ENCODE measurements at regions not wholly inside any gene's neighbourhood (a gene's known extent, or its start where the extent isn't known, plus 50 kb on each side); places are given as distances from the start of the nearest gene placed in this dataset.

GRCh38 chr16:25575363-25575762 is 116.4 kb upstream of the HS3ST4 start:
- Histone ChIP-seq H4K91ac (ENCODE audit: insufficient read depth, low read depth, low read length) (no peak overlapping the region), H3K9me3 (ENCODE audit: control insufficient read depth, insufficient read depth, low read length) (peaks cover 15% of the 10 kb centered on the region; the same call in 1 of the 2 replicates), H3K9ac (ENCODE audit: low read depth, low read length) (no peak overlapping the region), H2BK5ac (ENCODE audit: low read depth, low read length, poor library complexity, severe bottlenecking) (no peak overlapping the region), H3K27ac (ENCODE audit: insufficient read depth, low read length) (no peak overlapping the region), H3K27me3 (ENCODE audit: control insufficient read depth, insufficient read depth, low read length) (no peaks in the 10 kb centered on the region), H2BK15ac (ENCODE audit: low read depth, low read length) (no peak overlapping the region), H4K8ac (ENCODE audit: low read depth in 2 of 2, low read length in 2 of 2) (no peak overlapping the region), H4K20me1 (ENCODE audit: insufficient read depth, low read length) (no peaks in the 10 kb centered on the region), H4K5ac (ENCODE audit: low read depth, low read length) (no peak overlapping the region), H3K4me1 (ENCODE audit: control insufficient read depth, insufficient read depth, low read length) (no peaks in the 10 kb centered on the region), H3K4ac (ENCODE audit: low read depth, low read length) (no peak overlapping the region), H3K36me3 (ENCODE audit: control insufficient read depth, insufficient read depth, low read length) (no peaks in the 10 kb centered on the region), H3K79me1 (ENCODE audit: low read depth in 1 of 2, low read length in 2 of 2) (no peaks in the 10 kb centered on the region), H2BK20ac (ENCODE audit: low read depth, low read length) (no peak overlapping the region), H3K18ac (ENCODE audit: low read depth, low read length) (no peak overlapping the region), H3K56ac (ENCODE audit: extremely low read depth, insufficient read depth, low read length) (no peak overlapping the region), H3K14ac (replicated peaks; ENCODE audit: low read depth, low read length) (no peak overlapping the region), H2AK5ac (ENCODE audit: low read depth, low read length) (no peak overlapping the region), H3K9me1 (ENCODE audit: insufficient read depth, low read length) (no peaks in the 10 kb centered on the region), H2BK120ac (ENCODE audit: low read depth, low read length) (no peak overlapping the region), H2AFZ (replicated peaks; ENCODE audit: low read length, poor library complexity) (no peak overlapping the region), H3K4me2 (ENCODE audit: low read depth, low read length) (no peak overlapping the region), H3K4me3 (ENCODE audit: insufficient read depth, low read depth, low read length) (no peak overlapping the region), H2AK9ac (replicated peaks; ENCODE audit: low read depth, low read length, poor library complexity) (no peak overlapping the region), H3K23ac (ENCODE audit: low read depth, low read length) (no peak overlapping the region)
- ChIA-PET POLR2A (ENCODE audit: unreplicated experiment) (no interaction called here), CTCF (interaction anchor here (0.6 kb wide), 1 partner anchor 8 kb away, joined by 3 read pairs; no protein-coding TSS in a partner anchor)
- ATAC-seq (ENCODE audit: low read depth) (no peak), DNase-seq (no peak)
- intact Hi-C loops (cut with micrococcal nuclease) = no loop called here
- in situ Hi-C loops (cut with MboI; ENCODE audit: low sequenced_read_pairs) = no loop called here
- dilution Hi-C loops (cut with HindIII; ENCODE audit: low sequenced_read_pairs, unreplicated experiment) = no loop called here
- BruUV-seq (replicated peaks) = no TSS peak
- no CpG with 5 or more reads among the region's 5 CpGs for WGBS, 2 experiments (ENCODE audit: extremely low coverage in 2 of 2, insufficient read length in 1 of 2)
- TF ChIP-seq MXI1 (IDR thresholded peaks at IDR 0.05; ENCODE audit: borderline replicate concordance, low read depth, low read length) = no peak
- TF ChIP-seq, protein P1, sequence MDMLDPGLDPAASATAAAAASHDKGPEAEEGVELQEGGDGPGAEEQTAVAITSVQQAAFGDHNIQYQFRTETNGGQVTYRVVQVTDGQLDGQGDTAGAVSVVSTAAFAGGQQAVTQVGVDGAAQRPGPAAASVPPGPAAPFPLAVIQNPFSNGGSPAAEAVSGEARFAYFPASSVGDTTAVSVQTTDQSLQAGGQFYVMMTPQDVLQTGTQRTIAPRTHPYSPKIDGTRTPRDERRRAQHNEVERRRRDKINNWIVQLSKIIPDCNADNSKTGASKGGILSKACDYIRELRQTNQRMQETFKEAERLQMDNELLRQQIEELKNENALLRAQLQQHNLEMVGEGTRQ (IDR thresholded peaks at IDR 0.05; ENCODE audit: low read depth, low read length) = no peak
- TF ChIP-seq RCOR1 (IDR thresholded peaks at IDR 0.05; ENCODE audit: insufficient replicate concordance, low read length) = no peak
- TF ChIP-seq NFE2L2 (IDR thresholded peaks at IDR 0.05; ENCODE audit: low read depth, low read length) = no peak
- TF ChIP-seq FOS (IDR thresholded peaks at IDR 0.05; ENCODE audit: low read depth, low read length) = no peak
